Activated CD4-positive, alpha-beta T cell treated with anti-CD3 and anti-CD28 coated beads, Interleukin-2, amount 50 U/mL, for 16 hours (primary cell): ENCODE measurements at regions not wholly inside any gene's neighbourhood (a gene's known extent, or its start where the extent isn't known, plus 50 kb on each side); places are given as distances from the start of the nearest gene placed in this dataset.

Experiments used
- DNase-seq: peaks from one replicate; pipeline ENCODE4 v3.0.0-alpha.2; 2020

DNA sequence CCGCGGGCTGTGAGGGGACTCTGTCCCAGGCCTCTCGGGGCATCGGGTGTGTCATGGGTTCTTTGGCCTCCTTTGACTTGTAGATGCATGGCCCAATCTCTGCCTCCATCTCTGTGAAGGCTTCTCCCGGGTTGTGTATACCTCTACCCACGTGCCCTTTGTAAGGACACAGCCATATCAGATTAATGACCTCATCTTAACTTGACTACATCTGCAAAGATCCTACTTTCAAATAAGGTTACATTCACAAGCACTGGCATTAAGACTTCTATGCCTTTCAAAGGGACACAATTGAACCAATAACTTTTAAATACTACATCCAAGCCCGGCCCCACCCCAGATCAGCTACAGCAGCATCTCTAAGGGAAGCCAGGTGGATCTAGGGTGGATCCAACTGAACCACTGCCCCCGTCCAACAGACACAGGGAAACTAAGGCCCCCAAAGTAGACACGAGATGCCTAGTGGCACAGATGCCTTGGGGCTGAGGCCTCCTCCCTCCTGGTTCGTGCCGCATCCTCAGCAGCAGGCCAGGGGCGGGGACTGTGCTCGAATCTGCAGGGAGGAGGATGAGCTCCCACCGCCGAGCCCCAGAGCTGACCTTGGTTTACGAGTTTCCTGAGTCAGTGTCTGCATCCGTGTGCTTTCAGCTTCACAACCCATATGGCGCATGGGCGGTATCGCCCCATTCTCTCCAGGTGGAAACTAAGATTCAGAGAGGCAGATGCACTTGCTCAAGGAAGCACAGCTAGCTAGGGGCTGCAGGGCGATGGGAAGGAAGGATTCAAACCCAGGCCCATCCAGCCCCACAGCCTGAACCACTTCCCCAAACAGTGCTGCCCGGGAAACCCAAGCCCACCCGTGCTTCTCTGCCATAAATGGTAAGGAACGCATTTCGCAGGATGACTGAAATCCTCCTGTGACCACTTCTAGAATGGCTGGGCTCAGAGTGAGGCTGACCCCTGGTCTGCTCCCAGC is 353.3 kb downstream of the C16orf95 start:
- DNase-seq, result no peak

DNA sequence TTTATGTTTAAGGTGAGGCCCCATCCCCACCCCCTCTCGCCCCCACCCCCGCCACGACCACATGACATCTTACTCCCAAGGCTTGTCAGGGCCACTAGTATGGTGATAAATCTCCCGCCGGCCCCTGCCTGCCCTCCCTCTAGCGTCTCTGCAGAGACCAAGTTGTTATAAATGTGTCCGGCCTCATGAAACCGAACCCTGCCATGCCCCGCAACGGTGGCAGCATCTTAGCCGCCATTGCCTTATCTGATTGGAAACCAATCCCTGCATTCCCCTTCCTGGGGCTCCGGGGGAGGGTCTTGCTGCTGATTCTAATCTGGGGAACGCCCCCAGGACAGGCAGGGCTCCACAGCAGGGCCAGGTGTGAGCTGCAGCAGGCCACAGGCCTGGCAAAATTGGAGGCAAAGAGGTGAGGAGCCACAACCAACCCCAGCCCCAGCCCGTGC is 352.4 kb downstream of the C16orf95 start:
- DNase-seq, result no peak

DNA sequence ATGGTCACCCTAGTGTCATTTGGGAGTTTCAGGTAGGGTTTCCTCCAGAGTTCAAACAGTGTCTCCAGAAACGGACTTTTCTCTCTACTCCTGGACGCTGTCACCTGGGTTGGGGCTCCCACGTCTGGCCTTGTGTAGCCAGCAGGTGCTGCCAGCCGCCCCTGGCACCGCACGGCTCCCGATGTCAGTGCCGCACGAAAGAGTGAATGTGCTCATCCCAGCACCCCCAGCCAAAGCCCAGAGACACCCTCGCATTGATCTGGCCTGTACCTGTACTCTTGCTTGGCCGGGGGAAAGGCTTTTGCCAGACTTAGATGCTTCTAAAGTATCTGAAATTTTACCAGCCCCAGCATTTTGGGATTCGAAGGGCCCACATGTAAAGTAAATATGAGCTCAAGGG is 351.9 kb downstream of the C16orf95 start:
- DNase-seq, result no peak

DNA sequence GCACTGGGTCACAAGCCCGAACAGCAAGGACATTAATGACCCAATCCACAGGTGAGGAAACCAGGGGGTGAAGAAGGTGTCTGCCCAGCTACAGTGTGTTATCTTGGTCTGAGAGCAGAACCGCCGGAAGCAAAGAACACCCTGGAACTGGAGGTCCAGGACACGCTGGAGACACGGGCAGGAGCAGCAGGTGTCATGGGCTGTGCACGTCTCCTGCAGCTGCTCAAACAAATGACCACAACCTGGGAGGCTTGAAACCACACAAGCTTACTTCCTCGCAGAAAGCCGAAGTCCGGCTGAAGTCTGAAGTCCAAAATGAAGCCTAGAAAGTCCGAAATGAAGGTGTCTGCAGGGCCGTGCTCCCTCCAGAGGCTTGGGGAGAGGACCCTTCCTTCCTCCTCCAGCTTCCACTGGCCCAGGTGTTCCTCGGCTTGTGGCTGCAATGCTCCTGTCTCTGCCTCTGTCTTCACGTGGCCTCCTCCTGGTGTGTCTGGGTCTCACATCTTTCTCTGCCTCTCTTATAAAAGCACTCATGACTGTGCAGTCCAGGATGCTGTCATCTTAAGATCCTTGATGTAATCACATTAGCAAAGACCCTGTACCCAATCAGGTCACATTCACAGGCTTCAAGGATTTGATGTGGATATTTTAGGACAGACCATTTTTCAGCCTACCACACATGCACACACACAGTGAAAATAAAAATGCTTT is 351.2 kb downstream of the C16orf95 start:
- no peak for DNase-seq

GRCh38 chr16:86966777-86967176 is 350.4 kb downstream of the C16orf95 start:
- no peak for DNase-seq

- no peak for DNase-seq
Measured at GRCh38 chr16:86968866-86969265, 348.3 kb downstream of the C16orf95 start.

GRCh38 chr16:86969716-86970115 is 347.5 kb downstream of the C16orf95 start:
- no peak for DNase-seq

- DNase-seq, result no peak
Measured at GRCh38 chr16:86970279-86970678, 346.9 kb downstream of the C16orf95 start.

DNA sequence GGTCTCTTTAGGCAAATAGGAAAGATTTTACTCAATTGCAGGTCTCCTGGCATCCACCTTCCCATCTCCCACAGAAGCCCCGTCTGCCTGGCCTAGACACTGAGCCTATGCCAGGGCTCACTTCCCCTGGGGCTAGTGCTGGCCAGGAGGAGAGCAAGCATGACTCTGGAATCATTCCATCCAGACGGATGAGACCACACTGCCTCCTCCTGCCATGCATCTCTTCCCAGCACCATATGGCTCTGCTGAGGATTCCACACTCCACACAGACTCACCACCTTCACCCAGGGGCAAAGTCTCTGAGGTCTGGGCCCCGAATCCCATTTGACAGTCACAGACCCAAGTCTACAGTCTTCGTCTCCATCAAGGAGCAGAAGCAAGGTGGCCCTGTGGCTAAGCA is 346.5 kb downstream of the C16orf95 start:
- no peak for DNase-seq

GRCh38 chr16:86971251-86971650 is 345.9 kb downstream of the C16orf95 start:
- DNase-seq, result no peak

DNA sequence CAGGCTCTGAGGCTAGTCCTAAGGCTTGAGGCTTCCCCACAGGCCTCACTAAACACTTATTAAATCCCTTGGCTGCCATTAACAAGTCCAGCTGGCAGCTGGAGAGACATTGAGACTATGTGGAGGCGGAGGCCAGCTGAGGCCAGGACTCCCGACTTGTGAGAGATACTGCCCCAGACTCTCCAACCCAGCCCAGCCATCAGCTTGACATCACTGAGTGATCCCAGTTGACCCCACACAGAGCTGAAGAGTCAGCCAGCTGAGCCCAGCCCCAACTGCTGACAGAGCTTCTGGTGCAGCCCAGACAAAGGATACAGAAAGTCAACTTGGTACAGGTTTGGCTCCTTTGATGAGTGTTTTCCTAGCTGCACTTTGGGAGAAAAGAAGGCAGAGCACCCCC is 343.1 kb downstream of the C16orf95 start:
- no peak for DNase-seq

DNA sequence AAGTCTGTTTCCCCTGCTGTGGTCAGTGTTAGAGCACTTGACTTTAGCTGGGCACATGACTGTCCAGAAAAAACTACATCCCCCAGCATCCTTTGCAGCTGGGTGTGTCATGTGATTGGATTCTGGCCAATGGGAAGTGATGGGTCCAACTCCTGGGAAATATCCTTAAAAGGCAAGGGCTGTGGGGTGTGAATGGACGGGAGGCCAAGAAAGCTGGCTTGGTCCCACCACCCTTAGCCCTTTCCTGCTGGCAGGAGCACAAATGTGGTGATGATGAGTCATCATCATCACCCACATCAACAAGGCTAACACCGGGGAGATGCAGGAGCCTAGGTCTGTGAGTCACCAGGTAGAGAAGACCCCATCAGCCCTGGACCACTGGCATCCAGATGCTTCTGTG is 341.7 kb downstream of the C16orf95 start:
- DNase-seq, result peak; percentile 18

DNA sequence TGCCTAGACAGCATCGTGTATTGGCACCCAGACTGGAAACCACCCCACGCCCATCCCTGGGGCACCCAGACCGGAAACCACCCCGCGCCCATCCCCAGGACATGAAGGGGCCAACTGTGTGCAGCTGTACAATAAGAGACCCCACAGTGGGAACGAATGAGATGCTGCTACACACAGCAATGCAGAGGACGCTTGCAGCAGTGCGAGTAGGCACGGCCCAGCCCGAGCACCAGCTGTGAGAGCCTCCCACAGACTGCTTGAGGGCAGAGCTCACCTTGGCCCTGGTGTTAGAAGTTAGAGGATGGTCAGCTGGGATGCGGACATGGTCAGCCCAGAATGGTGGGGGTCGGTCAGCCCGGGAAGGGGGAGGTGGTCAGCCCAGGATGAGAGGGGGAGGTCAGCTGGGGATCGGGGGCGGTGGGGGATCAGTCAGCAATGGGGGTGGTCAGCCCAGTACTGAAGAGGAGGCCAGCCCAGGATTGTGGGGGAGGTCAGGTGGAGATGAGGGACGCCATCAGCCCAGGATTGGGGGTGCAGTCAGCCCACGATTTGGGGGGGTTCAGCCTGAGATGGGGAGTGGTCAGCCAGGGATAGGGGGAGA is 340.0 kb downstream of the C16orf95 start:
- no peak for DNase-seq

DNA sequence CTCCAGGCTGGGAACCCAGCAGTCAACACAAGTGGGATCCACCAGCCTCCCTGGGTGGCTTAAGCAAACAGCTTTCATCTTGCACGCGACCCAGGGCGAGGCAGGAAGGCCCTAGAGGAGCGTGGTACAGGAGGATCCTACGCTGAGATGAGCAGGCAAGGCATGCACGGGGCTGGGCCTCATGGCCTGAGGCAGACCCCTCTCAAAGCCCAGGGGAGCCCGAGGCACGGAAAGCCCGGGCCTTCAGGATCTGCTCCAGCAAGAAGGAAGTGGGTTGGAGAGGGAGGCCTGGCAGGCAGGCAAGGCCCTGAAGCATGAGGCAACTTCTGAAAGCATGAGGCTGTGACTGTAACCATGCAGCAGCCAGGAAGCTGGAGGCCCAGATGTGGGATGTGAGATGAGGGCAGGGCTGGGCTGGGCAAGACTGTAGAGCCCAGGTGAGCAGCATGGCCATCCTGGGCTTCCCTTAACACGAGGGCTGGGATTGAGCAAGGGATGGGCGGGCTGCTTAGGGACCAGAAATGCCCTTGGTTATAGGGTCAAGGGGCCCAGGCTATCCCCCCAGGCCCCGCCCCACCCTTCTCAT is 338.7 kb downstream of the C16orf95 start:
- DNase-seq, result no peak

GRCh38 chr16:86979061-86979460 is 338.1 kb downstream of the C16orf95 start:
- DNase-seq, result no peak

GRCh38 chr16:86979984-86980553 is 337.1 kb downstream of the C16orf95 start:
- DNase-seq, result no peak

DNA sequence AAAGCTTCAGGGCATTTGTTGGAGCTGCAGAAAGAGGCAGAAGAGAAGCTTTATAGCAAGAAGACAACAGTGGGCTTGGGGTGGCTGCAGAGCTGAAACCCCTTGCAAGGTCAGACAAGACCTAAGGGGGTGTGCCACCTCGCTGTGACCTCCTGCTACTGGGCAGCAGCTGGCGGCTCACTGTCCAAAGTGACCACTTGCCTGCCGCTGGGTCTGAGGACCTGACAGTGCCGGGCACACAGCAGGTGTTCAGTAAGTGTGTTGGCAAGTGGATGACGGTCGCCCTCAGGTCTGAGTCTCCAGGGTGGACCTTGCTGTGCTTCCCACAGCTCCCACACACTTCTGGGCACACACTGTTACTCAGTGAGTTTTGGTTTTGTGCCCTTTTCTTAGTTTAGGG is 336.5 kb downstream of the C16orf95 start:
- no peak for DNase-seq

DNA sequence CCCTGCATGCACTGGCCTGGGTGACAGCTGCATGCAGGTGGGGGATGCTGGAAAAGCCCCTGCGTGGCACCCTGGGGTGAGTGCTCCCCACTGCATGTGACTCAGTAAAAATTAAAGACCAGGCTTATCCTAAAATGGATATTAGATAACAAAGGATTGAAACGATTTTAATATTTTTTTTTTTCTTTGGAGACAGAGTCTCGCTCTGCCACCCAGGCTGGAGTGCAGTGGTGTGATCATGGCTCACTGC is 334.9 kb downstream of the C16orf95 start:
- DNase-seq, result no peak

DNA sequence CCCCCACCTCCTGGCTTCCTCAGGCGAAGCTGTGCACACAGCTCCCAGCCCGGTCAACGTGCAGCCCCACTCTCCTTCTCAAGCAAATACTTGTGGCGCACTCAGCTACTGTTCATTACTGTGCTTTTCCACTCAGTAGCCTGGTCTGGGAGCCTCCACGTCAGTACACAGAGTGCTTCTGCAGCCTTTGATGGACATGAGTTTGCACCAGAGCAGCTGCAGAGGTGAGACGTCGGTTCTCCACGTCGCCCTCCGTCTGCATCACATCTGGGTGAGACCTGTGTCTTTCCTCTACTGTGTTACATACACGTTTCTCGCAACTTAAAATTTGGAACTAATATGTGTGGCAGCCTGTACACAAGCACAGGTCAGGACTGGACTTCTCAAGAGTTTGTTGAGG is 334.3 kb downstream of the C16orf95 start:
- no peak for DNase-seq

DNA sequence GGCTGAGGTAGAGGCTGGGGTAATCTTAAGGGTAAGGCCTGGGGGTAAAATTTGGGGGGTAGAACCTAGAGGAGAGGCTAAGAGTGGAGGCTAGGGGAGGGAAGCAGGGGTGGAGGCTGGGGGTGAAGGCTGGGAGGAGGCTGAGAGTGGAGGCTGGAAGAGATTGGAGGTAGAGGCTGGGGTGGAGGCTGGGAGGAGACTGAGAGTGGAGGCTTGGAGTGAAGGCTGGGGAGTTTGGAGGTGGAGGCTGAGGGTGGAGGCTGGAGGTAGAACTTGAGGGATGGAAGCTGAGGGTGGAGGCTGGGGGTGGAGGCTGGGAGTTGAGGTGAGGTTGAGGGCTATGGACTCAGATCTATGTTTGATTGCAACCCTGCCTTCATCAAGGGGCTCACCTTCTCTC is 333.6 kb downstream of the C16orf95 start:
- DNase-seq, result no peak

GRCh38 chr16:86984343-86984742 is 332.8 kb downstream of the C16orf95 start:
- DNase-seq, result no peak

DNA sequence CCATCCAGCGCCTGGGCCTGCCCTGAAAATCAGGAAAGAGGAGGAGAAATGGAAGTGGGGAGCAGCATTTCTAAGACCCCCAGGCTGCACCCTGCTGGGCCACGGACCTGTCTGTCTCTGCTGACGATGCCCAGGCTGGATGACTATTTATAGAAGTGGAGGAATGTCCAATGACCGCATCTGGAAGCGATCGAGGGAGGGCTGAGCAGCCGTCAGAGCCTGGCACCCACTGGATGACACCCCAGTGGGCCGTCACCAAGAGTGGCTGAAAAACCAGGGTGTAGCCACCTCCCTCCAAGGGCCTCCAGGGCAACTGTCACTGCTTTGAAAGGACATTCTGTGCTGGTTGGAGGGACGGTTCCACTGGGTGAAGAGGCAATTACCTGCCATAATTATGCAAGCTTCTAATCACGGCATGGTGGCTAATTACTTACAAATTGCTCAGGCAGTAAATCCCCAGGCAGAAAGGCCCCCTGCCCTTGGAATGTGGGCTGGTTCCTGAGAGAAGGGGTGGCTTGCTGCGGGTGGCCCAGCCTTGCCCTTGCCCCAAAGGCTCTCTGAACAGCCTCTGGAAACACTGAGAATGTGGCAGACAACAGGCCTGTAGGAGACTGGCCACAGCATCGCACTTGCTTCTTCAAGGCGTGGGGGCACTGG is 332.1 kb downstream of the C16orf95 start:
- DNase-seq, result no peak

DNA sequence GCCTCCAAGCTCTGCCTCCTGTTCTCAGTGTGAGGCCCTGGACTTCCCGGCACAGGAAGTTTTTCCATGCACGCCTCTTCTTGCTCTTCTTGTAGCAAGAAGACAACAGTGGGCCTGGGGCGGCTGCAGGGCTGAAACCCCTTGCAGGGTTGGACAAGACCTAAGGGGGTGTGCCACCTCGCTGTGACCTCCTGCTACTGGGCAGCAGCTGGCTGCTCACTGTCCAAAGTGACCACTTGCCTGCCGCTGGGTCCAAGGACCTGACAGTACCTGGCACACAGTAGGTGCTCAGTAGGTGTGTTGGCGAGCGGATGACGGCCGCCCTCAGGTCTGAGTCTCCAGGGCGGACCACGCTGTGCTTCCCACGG is 331.6 kb downstream of the C16orf95 start:
- DNase-seq, result no peak
